GM06990 (cell line): ENCODE measurements at regions not wholly inside any gene's neighbourhood (a gene's known extent, or its start where the extent isn't known, plus 50 kb on each side); places are given as distances from the start of the nearest gene placed in this dataset.

Experiments
- DNase-seq: peaks from one replicate; pipeline ENCODE4 v3.0.0-alpha.2; 2011; ENCODE audit not compliant: insufficient read length; ENCODE audit errors: extremely low read depth
- H3K27me3 ChIP-seq: replicated peaks from 2 replicates; pipeline ENCODE4 v1.6.0; 2011; ENCODE audit warnings: low read length; ENCODE audit not compliant: control insufficient read depth, insufficient read depth
- H3K36me3 ChIP-seq: 2 replicates; pipeline ENCODE4 v1.5.1; 2011; ENCODE audit warnings: low read length; ENCODE audit not compliant: control insufficient read depth, insufficient read depth
- H3K4me3 ChIP-seq: replicated peaks from 2 replicates; pipeline ENCODE4 v1.5.1; 2011; ENCODE audit warnings: low read depth, mild to moderate bottlenecking, control low read depth, low read length
- TF ChIP-seq, protein P1 (sequence below): IDR thresholded peaks from 2 replicates; pipeline ENCODE4 v1.5.1; 2011; ENCODE audit warnings: low read length, control low read depth, mild to moderate bottlenecking, inconsistent platforms; ENCODE audit not compliant: insufficient read depth, poor library complexity, severe bottlenecking

GRCh38 chr4:11153171-11153750, 275.4 kb downstream of the HS3ST1 start:
- DNase-seq: no peak
- Histone ChIP-seq H3K4me3 (no peak overlapping the region), H3K36me3 (no peaks in the 10 kb centered on the region), H3K27me3 (no peaks in the 10 kb centered on the region)
- TF ChIP-seq, protein P1, sequence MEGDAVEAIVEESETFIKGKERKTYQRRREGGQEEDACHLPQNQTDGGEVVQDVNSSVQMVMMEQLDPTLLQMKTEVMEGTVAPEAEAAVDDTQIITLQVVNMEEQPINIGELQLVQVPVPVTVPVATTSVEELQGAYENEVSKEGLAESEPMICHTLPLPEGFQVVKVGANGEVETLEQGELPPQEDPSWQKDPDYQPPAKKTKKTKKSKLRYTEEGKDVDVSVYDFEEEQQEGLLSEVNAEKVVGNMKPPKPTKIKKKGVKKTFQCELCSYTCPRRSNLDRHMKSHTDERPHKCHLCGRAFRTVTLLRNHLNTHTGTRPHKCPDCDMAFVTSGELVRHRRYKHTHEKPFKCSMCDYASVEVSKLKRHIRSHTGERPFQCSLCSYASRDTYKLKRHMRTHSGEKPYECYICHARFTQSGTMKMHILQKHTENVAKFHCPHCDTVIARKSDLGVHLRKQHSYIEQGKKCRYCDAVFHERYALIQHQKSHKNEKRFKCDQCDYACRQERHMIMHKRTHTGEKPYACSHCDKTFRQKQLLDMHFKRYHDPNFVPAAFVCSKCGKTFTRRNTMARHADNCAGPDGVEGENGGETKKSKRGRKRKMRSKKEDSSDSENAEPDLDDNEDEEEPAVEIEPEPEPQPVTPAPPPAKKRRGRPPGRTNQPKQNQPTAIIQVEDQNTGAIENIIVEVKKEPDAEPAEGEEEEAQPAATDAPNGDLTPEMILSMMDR: no peak

- Histone ChIP-seq H3K27me3 (no peaks in the 10 kb centered on the region), H3K36me3 (no peaks in the 10 kb centered on the region), H3K4me3 (no peak overlapping the region)
- TF ChIP-seq, protein P1: no peak
- no peak for DNase-seq
Measured at GRCh38 chr4:11152684-11153083, 276.0 kb downstream of the HS3ST1 start.

- DNase-seq: no peak
- Histone ChIP-seq H3K27me3 (no peaks in the 10 kb centered on the region), H3K36me3 (no peaks in the 10 kb centered on the region), H3K4me3 (no peak overlapping the region)
- TF ChIP-seq, protein P1: no peak
Measured at GRCh38 chr4:11151500-11151899, 277.2 kb downstream of the HS3ST1 start.

GRCh38 chr4:11149612-11150259, 279.0 kb downstream of the HS3ST1 start:
- no peak for DNase-seq
- H3K27me3 ChIP-seq: no peaks in the 10 kb centered on the region
- TF ChIP-seq, protein P1: no peak
- no peak overlapping the region for H3K4me3 ChIP-seq
- H3K36me3 ChIP-seq: no peaks in the 10 kb centered on the region

GRCh38 chr4:11139871-11140270, 288.8 kb downstream of the HS3ST1 start:
- H3K36me3 ChIP-seq: no peaks in the 10 kb centered on the region
- H3K4me3 ChIP-seq: no peak overlapping the region
- DNase-seq: no peak
- H3K27me3 ChIP-seq: no peaks in the 10 kb centered on the region
- TF ChIP-seq, protein P1: no peak
